Stimulated activated CD8-positive, alpha-beta memory T cell treated with anti-CD3 and anti-CD28 coated beads, Interleukin-12 subunit alpha, Interleukin-12 subunit beta, amount 100 ng/mL, for 1 hour (primary cell): ENCODE measurements at regions not wholly inside any gene's neighbourhood (a gene's known extent, or its start where the extent isn't known, plus 50 kb on each side); places are given as distances from the start of the nearest gene placed in this dataset.
"Not testable (repeated sequence)": the region's sequence is repeated elsewhere in the genome, so short reads cannot be mapped to it uniquely, and the experiment has no call there.

Experiments
- DNase-seq: peaks from one replicate; pipeline ENCODE4 v3.0.0-alpha.2; 2020; ENCODE audit warnings: low read depth

GRCh38 chr14:106490442-106490841 lies 964.1 kb downstream of the TMEM121 start:
- DNase-seq = no peak

GRCh38 chr14:106491851-106492250 lies 965.5 kb downstream of the TMEM121 start:
- no peak for DNase-seq

DNA sequence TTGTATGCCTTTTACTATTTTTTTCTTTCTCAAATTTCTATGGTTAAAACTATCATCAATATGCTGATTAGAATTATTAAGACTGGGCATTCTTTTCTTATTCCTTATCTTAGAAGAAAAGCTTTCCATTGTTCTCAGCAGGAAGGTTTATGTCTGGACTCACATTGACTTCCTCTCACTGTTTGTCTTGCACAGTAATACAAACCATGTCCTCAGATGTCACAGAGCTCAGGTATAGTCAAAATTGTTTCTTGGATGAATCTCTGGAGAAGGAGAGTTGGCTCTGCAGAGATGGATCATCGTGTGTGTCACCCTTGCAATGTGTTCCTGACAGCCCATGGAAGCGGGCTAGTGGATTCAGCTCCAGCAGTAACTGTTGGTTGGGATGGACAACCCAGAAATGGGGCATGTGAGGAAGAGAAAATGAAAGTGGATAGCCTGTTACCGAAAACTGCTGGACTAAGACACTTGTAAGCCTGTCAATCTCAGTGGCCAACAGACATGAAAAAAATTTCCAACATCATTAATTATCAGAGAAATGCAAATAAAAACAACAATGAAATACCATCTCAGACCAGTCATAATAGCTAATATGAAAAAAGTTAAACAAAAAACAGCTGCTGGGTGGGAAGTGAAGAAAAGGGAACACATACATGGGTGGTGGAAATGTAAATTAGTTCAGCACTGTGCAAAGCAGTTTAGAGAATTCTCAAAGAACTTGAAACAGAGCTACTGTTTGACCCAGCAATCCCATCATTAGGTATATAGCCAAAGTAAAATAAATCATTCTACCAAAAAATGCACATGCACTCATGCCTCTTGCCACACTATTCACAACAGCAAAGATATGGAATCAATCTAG lies 967.8 kb downstream of the TMEM121 start:
- no peak for DNase-seq

GRCh38 chr14:106500571-106500970 lies 974.2 kb downstream of the TMEM121 start:
- no peak for DNase-seq

DNA sequence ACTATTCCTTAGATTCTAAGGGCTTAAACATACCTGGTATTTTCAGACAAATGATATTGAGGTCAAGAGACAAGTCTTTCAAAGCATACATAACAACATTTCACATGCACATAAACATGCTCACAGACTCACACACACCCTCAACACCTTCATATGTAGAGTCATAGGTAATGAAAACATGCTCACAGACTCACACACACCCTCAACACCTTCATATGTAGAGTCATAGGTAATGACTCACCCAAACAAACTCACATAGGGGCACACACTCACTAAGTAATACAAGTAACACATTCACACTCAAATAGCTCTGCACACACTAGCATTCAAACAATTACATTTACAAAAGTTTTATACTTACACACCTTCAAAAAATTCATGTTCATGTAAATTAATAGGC lies 975.5 kb downstream of the TMEM121 start:
- DNase-seq = no peak

GRCh38 chr14:106505366-106505765 lies 979.0 kb downstream of the TMEM121 start:
- no peak for DNase-seq

DNA sequence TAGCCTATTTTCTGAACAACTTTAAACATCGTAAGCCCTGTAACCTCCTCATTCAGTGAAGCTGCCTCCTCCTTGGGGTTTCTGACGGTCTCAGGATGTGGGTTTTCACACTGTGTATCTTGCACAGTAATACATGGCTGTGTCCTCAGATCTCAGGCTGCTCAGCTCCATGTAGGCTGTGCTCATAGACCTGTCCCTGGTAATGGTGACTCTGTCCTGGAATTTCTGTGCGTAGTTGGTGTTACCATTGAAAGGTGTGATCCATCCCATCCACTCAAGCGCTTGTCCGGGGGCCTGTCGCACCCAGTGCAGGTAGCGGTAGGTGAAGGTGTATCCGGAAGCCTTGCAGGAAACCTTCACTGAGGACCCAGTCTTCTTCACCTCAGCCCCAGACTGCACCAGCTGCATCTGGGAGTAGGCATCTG lies 980.5 kb downstream of the TMEM121 start:
- DNase-seq = peak; percentile 32

DNA sequence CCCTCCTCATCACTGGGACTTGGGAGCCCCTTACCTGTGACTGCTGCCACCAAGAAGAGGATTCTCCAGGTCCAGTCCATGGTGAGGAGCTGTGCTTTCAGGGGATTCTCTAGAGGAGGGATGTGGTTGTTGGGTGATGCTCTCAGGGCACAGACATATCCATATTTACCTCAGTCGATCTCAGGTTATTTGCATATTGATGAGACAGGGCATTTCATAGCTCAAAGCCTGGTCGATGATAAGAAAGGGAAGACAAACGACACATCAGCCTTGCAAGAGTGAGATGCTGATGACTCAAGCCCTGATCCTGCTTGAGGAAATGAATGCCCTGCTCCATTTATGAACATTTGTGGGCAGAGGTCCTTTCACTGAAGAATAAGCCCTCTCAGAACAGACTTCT lies 981.0 kb downstream of the TMEM121 start:
- DNase-seq = no peak

DNA sequence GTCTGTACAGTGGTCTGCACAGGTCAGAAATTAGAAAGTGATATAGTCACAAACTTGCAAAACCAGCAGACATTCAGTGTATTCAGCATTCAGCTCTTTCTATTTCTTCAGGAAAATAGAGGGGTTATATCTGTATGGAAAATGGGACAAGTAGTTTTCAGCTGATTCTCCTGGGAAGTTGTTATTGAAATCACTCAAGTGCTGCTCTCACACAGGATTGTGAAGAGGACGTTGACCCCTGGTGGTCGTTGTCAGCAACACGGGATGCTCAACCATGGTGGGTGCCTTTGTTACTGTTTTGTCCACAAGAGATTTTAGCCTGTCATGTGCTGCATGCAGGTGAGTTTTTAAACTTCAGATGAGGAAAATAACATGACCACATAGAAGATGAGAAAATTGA lies 981.8 kb downstream of the TMEM121 start:
- DNase-seq = no peak

DNA sequence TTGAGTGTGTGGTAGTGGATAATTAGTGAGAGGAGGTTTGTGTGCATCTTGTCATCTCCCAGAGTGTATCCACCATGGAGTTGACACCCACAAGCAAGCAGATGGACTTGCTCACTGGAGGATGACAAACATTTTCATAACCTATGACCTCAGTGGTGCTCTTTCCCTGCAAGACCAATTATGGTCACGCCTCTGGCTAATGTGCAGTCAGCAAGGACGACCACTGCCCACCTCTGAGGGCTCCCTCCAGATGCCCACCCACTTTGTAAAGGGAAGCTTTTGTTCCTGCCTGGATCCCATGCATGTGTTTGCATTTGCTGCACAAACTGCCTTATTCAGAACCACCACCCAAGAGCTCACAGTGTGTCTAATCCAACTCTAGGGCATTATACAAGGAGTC lies 982.8 kb downstream of the TMEM121 start:
- no peak for DNase-seq

DNA sequence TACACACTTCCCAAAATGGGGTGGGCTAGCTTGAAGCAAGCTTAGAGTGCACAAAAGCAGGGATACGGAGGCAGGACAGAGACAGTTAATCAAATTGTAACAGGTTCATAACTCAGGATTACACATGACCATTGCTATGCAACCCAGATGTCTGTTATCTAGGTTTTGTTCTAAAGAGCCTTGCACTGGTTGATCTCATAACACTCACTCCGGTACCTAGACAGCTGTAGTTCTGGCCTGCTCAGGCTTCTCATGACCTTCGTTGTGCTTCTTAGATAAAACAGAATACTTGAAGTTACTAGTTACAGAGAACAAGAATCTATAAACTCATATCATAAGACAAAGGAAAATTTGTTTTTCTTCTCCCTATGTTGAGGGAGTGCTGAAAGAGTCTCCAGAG lies 983.4 kb downstream of the TMEM121 start:
- no peak for DNase-seq

GRCh38 chr14:106511006-106511799 lies 984.8 kb downstream of the TMEM121 start:
- DNase-seq = peak; percentile 26

DNA sequence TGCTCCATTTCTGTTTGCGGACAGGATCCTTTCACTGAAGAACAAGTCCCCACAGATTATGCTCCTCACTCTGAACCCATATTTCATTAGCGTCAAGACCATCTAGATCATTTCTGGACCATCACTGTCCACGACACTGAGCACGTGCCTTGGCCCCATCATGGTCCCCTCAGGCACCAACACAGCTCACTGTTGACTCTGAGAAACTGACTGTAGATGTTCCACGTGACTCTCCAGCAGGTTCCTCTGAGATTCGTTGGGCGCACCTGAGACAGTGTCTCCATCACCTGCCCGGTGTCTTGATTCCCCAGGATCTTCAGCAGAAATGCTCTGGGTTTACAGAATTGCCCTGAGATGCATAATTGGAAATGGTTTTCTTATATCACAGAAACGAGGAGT lies 985.4 kb downstream of the TMEM121 start:
- DNase-seq = no peak

- DNase-seq = no peak
Observed at GRCh38 chr14:106513302-106513701, 986.9 kb downstream of the TMEM121 start.

- peak; percentile 73 for DNase-seq
Observed at GRCh38 chr14:106518054-106518943, 991.9 kb downstream of the TMEM121 start.

- DNase-seq = not testable (repeated sequence)
Observed at GRCh38 chr14:106522118-106522517, 995.7 kb downstream of the TMEM121 start.

GRCh38 chr14:106522990-106523389 lies 996.6 kb downstream of the TMEM121 start:
- no peak for DNase-seq

- no peak for DNase-seq
Observed at GRCh38 chr14:106528717-106529116, 1002.3 kb downstream of the TMEM121 start.

DNA sequence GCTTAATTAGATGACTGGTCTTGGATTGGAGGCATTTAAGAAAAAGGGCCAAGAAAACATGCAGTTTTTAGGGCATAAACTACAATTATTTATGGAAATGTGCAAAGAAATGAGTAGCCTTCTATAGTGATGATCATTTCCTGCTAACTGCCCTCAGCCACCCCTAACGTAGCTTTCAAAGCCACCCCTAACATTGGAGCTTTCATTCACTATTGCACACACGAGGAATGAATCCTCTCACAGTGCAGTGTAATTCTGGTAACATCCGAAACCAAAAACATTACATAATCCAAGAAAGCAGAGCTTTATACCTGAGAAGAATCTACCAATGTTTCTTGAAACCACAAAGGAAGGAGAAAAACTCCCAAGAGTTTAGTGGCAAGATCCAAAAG lies 1003.6 kb downstream of the TMEM121 start:
- DNase-seq = no peak

GRCh38 chr14:106530423-106531107 lies 1004.2 kb downstream of the TMEM121 start:
- DNase-seq = no peak

GRCh38 chr14:106537597-106537996 lies 1011.2 kb downstream of the TMEM121 start:
- DNase-seq = not testable (repeated sequence)

GRCh38 chr14:106538201-106538600 lies 1011.8 kb downstream of the TMEM121 start:
- no peak for DNase-seq
